PC-3 (cell line): ENCODE measurements at regions not wholly inside any gene's neighbourhood (a gene's known extent, or its start where the extent isn't known, plus 50 kb on each side); places are given as distances from the start of the nearest gene placed in this dataset.

Experiments
- ATAC-seq: fragments of 200-7000 bp; cut with Tn5 transposase; 2 replicates; pipeline ENCODE4 v1.9.1; 2020; ENCODE audit warnings: mild to moderate bottlenecking, moderate library complexity
- BruUV-seq: library from RNA; stranded (reverse); fragments of 400-500 nt; replicated peaks from 2 replicates; lab custom pipeline; 2021; lab: Mats Ljungman, UMichigan
- CTCF ChIA-PET: fragments of 300-600 bp; sonication (Branson Sonifier 250); formaldehyde crosslinking; loops from one replicate; lab custom pipeline; 2022; ENCODE audit warnings: antibody characterized with exemption; lab: Charles Lee
- POLR2A ChIA-PET: fragments of 300-600 bp; sonication (Branson Sonifier 250); formaldehyde crosslinking; loops from one replicate; lab custom pipeline; 2022; ENCODE audit warnings: antibody characterized with exemption; ENCODE audit not compliant: unreplicated experiment; lab: Charles Lee
- DNase-seq: peaks from one replicate; pipeline ENCODE4 v3.0.0-alpha.2; 2015
- H2AFZ ChIP-seq: fragments of 300-600 bp; sonication (generic); 2 replicates; pipeline ENCODE4 v1.6.0; 2016; ENCODE audit warnings: antibody characterized with exemption, low read length
- H3F3A ChIP-seq: fragments of 300-600 bp; sonication (generic); one replicate; pipeline ENCODE4 v1.6.0; 2017; ENCODE audit warnings: antibody characterized with exemption, low read length, control low read depth, mild to moderate bottlenecking; ENCODE audit not compliant: unreplicated experiment
- H3K27ac ChIP-seq: fragments of 300-600 bp; sonication (generic); 2 replicates; pipeline ENCODE4 v1.5.1; 2016; ENCODE audit warnings: mild to moderate bottlenecking, low read length
- H3K27me3 ChIP-seq: fragments of 300-600 bp; sonication (generic); 2 replicates; pipeline ENCODE4 v1.6.1; 2016; ENCODE audit warnings: low read length, mixed read lengths
- H3K36me3 ChIP-seq: fragments of 300-600 bp; sonication (generic); 2 replicates; pipeline ENCODE4 v1.6.1; 2016; ENCODE audit warnings: low read depth, mixed run types, low read length, mixed read lengths
- H3K4me1 ChIP-seq: fragments of 300-600 bp; sonication (generic); 2 replicates; pipeline ENCODE4 v1.5.1; 2016; ENCODE audit warnings: low read length; ENCODE audit not compliant: insufficient read depth
- H3K4me2 ChIP-seq: fragments of 300-600 bp; sonication (generic); 2 replicates; pipeline ENCODE4 v1.6.0; 2016; ENCODE audit warnings: low read length
- H3K4me3 ChIP-seq: fragments of 300-600 bp; sonication (generic); 2 replicates; pipeline ENCODE4 v1.5.1; 2016; ENCODE audit warnings: mild to moderate bottlenecking, low read length, mixed read lengths
- H3K79me2 ChIP-seq: fragments of 300-600 bp; sonication (generic); 2 replicates; pipeline ENCODE4 v1.6.1; 2017; ENCODE audit warnings: low read length, mixed read lengths
- H3K9ac ChIP-seq: fragments of 300-600 bp; sonication (generic); 2 replicates; pipeline ENCODE4 v1.6.0; 2016; ENCODE audit warnings: mild to moderate bottlenecking, low read length
- H3K9me2 ChIP-seq: fragments of 300-600 bp; sonication (generic); replicated peaks from 2 replicates; pipeline ENCODE4 v1.6.1; 2016; ENCODE audit warnings: mixed run types, low read length, mixed read lengths
- H3K9me3 ChIP-seq: fragments of 300-600 bp; sonication (generic); 2 replicates; pipeline ENCODE4 v1.6.1; 2016; ENCODE audit warnings: low read length, mixed read lengths
- H4K20me1 ChIP-seq: fragments of 300-600 bp; sonication (generic); 2 replicates; pipeline ENCODE4 v1.6.1; 2016; ENCODE audit warnings: low read length, mixed read lengths
- EZH2 ChIP-seq: fragments of 300-600 bp; sonication (generic); IDR thresholded peaks from one replicate; pipeline ENCODE4 v1.6.1; 2017; ENCODE audit warnings: antibody characterized with exemption, mild to moderate bottlenecking, low read length; ENCODE audit not compliant: unreplicated experiment
- EZH2phosphoT487 ChIP-seq: fragments of 300-600 bp; sonication (generic); IDR thresholded peaks from 2 replicates; pipeline ENCODE4 v1.6.1; 2018; ENCODE audit warnings: mild to moderate bottlenecking, antibody characterized with exemption, low read length, borderline replicate concordance
- intact Hi-C: fragments of 100-400 bp; cut with micrococcal nuclease; formaldehyde crosslinking; loops from 2 replicates; pipeline ENCODE4 v1.9.0; 2023
- TF ChIP-seq, protein P1 (sequence below): fragments of 300-600 bp; sonication (generic); conservative IDR thresholded peaks from 2 replicates; pipeline ENCODE4 v1.5.1; 2017; ENCODE audit warnings: antibody characterized with exemption, low read depth, mild to moderate bottlenecking, low read length

DNA sequence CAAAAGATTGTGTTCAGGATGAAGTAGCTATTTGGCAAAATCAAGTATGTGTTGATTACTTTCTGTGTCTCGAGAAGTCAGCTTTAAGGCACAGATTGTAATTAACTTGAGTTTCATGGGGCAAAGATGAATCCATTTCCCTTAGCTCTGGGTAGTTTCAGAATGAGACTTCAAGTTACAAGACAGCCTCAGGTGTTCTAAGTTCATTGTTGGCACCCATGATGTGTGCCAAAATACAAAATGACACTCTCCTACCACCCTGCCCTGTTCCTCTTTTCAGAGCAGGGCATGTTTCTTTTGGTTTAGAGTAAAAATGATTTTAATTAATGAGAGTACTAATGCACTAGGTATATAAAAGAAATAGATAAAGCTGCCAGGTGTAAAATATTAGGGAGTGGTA, 797.6 kb upstream of the POT1 start:
- H3K36me3 ChIP-seq, result no peaks in the 10 kb centered on the region
- no peak overlapping the region for H3K4me2 ChIP-seq
- no TSS peak for BruUV-seq
- no peaks in the 10 kb centered on the region for H3K4me1 ChIP-seq
- H3K4me3 ChIP-seq, result no peak overlapping the region
- no peak for ATAC-seq
- H3K27ac ChIP-seq, result no peak overlapping the region
- intact Hi-C loops, result no loop called here
- no peaks in the 10 kb centered on the region for H3K9me3 ChIP-seq
- CTCF ChIA-PET, result no interaction called here
- H3K9ac ChIP-seq, result no peak overlapping the region
- H4K20me1 ChIP-seq, result no peaks in the 10 kb centered on the region
- no peak for DNase-seq
- H3K9me2 ChIP-seq, result no peaks in the 10 kb centered on the region
- TF ChIP-seq, protein P1, sequence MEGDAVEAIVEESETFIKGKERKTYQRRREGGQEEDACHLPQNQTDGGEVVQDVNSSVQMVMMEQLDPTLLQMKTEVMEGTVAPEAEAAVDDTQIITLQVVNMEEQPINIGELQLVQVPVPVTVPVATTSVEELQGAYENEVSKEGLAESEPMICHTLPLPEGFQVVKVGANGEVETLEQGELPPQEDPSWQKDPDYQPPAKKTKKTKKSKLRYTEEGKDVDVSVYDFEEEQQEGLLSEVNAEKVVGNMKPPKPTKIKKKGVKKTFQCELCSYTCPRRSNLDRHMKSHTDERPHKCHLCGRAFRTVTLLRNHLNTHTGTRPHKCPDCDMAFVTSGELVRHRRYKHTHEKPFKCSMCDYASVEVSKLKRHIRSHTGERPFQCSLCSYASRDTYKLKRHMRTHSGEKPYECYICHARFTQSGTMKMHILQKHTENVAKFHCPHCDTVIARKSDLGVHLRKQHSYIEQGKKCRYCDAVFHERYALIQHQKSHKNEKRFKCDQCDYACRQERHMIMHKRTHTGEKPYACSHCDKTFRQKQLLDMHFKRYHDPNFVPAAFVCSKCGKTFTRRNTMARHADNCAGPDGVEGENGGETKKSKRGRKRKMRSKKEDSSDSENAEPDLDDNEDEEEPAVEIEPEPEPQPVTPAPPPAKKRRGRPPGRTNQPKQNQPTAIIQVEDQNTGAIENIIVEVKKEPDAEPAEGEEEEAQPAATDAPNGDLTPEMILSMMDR, result no peak
- TF ChIP-seq EZH2phosphoT487 (no peak), EZH2 (no peak)
- no peaks in the 10 kb centered on the region for H3K27me3 ChIP-seq
- no peaks in the 10 kb centered on the region for H3F3A ChIP-seq
- no peak overlapping the region for H2AFZ ChIP-seq
- POLR2A ChIA-PET, result no interaction called here
- H3K79me2 ChIP-seq, result no peaks in the 10 kb centered on the region

DNA sequence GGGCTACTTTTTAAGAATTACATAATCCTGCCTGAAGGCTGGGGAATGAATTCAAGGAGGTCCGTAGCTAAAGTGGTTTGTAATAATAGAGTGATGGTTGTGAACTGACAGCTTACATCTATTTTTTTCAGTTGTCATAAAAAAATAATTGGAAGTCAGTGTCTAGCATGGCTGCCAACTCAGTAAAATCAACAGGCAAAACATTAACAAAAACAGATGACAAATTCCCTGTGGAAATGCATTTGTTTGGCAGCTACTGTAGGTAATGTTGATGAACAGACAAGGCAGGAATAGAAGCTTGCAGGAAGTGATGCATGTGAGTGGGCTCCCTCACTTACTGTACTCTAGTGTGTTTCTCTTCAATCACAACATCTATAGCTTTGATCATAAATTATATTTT, 766.0 kb upstream of the POT1 start:
- no peak overlapping the region for H2AFZ ChIP-seq

GRCh38 chr7:125683156-125683555, 753.5 kb upstream of the POT1 start:
- Histone ChIP-seq H3K79me2 (no peaks in the 10 kb centered on the region), H3K9ac (no peak overlapping the region), H2AFZ (no peak overlapping the region), H3K9me3 (no peaks in the 10 kb centered on the region), H4K20me1 (no peaks in the 10 kb centered on the region), H3K4me1 (no peaks in the 10 kb centered on the region), H3K9me2 (no peaks in the 10 kb centered on the region), H3K27ac (no peak overlapping the region), H3K4me2 (no peak overlapping the region), H3K36me3 (no peaks in the 10 kb centered on the region), H3K4me3 (no peak overlapping the region), H3K27me3 (no peaks in the 10 kb centered on the region), H3F3A (no peaks in the 10 kb centered on the region)
- ChIA-PET CTCF (no interaction called here), POLR2A (no interaction called here)
- no TSS peak for BruUV-seq
- intact Hi-C loops, result no loop called here
- no peak for DNase-seq
- TF ChIP-seq, protein P1, result no peak
- no peak for TF ChIP-seq EZH2phosphoT487
- TF ChIP-seq EZH2, result no peak
- ATAC-seq, result no peak

More for the DNA sequence above, 766.0 kb upstream of the POT1 start:
- Histone ChIP-seq H3K4me3 (no peak overlapping the region), H3K79me2 (no peaks in the 10 kb centered on the region), H4K20me1 (no peaks in the 10 kb centered on the region), H3K9ac (no peak overlapping the region), H3K27me3 (no peaks in the 10 kb centered on the region), H3K9me2 (no peaks in the 10 kb centered on the region), H3K27ac (no peak overlapping the region), H3K4me2 (no peak overlapping the region), H3K4me1 (no peaks in the 10 kb centered on the region), H3K9me3 (no peaks in the 10 kb centered on the region), H3K36me3 (no peaks in the 10 kb centered on the region), H3F3A (no peaks in the 10 kb centered on the region)
- no peak for ATAC-seq
- no TSS peak for BruUV-seq
- no peak for DNase-seq
- CTCF ChIA-PET, result no interaction called here
- POLR2A ChIA-PET, result interaction anchor here (0.7 kb wide), 1 partner anchor 484 kb away, joined by 3 read pairs; no protein-coding TSS in a partner anchor
- TF ChIP-seq EZH2phosphoT487 (no peak), EZH2 (no peak)
- TF ChIP-seq, protein P1, result no peak
- intact Hi-C loops, result no loop called here
